ENCODE measurements at regions not wholly inside any gene's neighbourhood (a gene's known extent, or its start where the extent isn't known, plus 50 kb on each side); places are given as distances from the start of the nearest gene placed in this dataset.

DNA sequence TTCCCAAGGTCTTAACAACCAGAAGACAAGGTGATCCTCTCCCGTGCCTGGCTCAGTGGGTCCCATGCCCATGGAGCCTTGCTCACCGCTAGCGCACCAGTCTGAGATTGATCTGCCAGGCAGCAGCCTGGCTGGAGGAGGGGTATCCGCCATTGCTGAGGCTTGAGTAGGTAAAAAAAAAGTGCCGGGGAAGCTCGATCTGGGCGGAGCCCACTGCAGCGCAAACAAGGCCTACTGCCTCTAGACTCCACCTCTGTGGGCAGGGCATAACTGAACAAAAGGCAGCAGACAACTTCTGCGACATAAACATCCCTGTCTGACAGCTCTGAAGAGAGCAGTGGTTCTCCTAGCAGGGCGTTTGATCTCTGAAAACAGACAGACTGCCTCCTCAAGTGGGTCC is 104.0 kb downstream of the C14orf39 start:
- H3K27me3 Mint-ChIP-seq: peaks cover 41% of the 10 kb centered on the region
- CTCF ChIA-PET: no interaction called here

More for the DNA sequence above, 104.0 kb downstream of the C14orf39 start:
- POLR2A ChIA-PET: no interaction called here
- peaks cover 0 to 7% of the 10 kb centered on the region in 2 experiments for H3K9me3 ChIP-seq (ENCODE audit: control insufficient read depth in 1 of 2, insufficient read depth in 1 of 2, low read length in 2 of 2)
- H3K4me3 ChIP-seq (ENCODE audit: low read length): no peak overlapping the region
- peaks cover 6 to 7% of the 10 kb centered on the region in 2 experiments for H3K27me3 ChIP-seq (ENCODE audit: control insufficient read depth in 1 of 2, insufficient read depth in 2 of 2, low read length in 2 of 2)
- H3K4me1 Mint-ChIP-seq (ENCODE audit: low read depth): no peaks in the 10 kb centered on the region
- TF ChIP-seq, protein P1, sequence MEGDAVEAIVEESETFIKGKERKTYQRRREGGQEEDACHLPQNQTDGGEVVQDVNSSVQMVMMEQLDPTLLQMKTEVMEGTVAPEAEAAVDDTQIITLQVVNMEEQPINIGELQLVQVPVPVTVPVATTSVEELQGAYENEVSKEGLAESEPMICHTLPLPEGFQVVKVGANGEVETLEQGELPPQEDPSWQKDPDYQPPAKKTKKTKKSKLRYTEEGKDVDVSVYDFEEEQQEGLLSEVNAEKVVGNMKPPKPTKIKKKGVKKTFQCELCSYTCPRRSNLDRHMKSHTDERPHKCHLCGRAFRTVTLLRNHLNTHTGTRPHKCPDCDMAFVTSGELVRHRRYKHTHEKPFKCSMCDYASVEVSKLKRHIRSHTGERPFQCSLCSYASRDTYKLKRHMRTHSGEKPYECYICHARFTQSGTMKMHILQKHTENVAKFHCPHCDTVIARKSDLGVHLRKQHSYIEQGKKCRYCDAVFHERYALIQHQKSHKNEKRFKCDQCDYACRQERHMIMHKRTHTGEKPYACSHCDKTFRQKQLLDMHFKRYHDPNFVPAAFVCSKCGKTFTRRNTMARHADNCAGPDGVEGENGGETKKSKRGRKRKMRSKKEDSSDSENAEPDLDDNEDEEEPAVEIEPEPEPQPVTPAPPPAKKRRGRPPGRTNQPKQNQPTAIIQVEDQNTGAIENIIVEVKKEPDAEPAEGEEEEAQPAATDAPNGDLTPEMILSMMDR (IDR thresholded peaks at IDR 0.05): no peak
- H3K27ac ChIP-seq (ENCODE audit: low read depth in 1 of 2, low read length in 2 of 2): no peak overlapping the region
- intact Hi-C loops (cut with DNase I, micrococcal nuclease): no loop called here
- no peaks in the 10 kb centered on the region for H3K36me3 ChIP-seq (ENCODE audit: insufficient read depth, low read length)
- no peak overlapping the region for H3K4me3 Mint-ChIP-seq
- H3K9me3 Mint-ChIP-seq: no peaks in the 10 kb centered on the region
- no peak for ATAC-seq (ENCODE audit: poor library complexity)
- H3K4me1 ChIP-seq (ENCODE audit: insufficient read depth, low read length): no peaks in the 10 kb centered on the region
- no peak for DNase-seq
- H3K36me3 Mint-ChIP-seq (ENCODE audit: low read depth): no peaks in the 10 kb centered on the region
- H3K27ac Mint-ChIP-seq: no peak overlapping the region
